GM08714 (cell line): ENCODE measurements at regions not wholly inside any gene's neighbourhood (a gene's known extent, or its start where the extent isn't known, plus 50 kb on each side); places are given as distances from the start of the nearest gene placed in this dataset.

ENCODE experiments used
- H3K4me3 ChIP-seq: fragments of 200-500 bp; sonication (Bioruptor generic); 2 replicates; pipeline ENCODE4 v1.5.1; 2014; ENCODE audit warnings: mild to moderate bottlenecking, low read length, inconsistent platforms
- ZNF274 ChIP-seq: IDR thresholded peaks from 2 replicates; pipeline ENCODE4 v1.6.1; 2012; ENCODE audit warnings: mild to moderate bottlenecking, low read depth, low read length

DNA sequence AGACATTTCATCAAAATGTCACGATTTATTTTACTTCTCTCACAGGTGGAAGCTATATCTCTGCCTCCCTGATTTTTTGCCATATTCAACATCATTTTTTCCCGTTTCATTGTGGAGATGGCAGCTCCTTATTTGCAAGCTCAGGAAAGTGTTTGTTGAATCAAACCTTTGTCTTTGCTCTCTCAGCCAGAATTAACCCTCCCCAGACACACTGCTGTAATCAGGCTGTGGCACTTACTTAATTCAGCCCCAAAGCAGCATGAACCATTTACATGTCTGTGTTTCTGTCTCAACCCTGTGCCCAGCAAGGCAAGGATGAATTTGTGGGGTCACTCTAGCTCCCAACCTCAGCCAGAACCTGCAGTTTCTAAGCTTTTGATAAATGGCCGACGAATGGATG is 397.2 kb downstream of the TCERG1L start:
- TF ChIP-seq ZNF274: no peak
- no peak overlapping the region for H3K4me3 ChIP-seq

DNA sequence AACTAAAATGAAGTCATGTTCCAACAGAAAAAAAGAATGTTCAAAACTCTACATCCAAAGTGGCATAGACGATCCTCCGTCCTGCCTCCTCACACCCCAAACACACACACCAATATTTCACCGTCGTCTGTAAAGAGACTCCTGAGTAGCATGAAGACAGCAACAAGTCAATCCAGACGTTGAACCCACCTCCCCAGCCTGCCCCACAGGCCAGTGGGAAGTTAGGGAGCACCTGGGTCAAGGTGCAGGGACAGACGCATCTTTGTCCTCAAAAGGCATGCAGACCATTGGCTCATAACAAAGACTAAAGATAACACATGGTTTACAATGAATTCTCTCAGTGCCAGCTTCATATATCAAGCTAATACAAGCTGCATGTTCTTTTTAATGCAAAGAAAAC is 396.5 kb downstream of the TCERG1L start:
- no peak overlapping the region for H3K4me3 ChIP-seq
- no peak for TF ChIP-seq ZNF274

DNA sequence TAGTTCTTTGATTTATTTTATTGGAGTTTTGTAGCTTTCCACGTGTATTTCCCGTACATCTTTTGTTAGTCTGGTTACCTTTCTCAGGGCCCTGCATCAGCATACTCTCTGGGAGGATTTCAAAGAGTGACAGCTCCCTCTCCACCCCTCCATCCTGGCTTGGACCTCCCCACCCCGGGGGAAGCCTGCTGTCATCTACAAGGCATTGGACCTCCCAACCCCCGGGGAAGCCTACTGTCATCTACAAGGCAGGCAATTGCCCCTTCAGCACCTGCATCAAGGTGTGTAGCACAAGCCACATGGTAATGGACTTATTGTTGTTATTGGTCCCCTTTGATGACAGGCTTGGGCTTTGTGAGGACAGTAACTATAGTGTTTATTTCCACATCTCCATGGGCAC is 390.1 kb downstream of the TCERG1L start:
- no peak overlapping the region for H3K4me3 ChIP-seq
- no peak for TF ChIP-seq ZNF274

DNA sequence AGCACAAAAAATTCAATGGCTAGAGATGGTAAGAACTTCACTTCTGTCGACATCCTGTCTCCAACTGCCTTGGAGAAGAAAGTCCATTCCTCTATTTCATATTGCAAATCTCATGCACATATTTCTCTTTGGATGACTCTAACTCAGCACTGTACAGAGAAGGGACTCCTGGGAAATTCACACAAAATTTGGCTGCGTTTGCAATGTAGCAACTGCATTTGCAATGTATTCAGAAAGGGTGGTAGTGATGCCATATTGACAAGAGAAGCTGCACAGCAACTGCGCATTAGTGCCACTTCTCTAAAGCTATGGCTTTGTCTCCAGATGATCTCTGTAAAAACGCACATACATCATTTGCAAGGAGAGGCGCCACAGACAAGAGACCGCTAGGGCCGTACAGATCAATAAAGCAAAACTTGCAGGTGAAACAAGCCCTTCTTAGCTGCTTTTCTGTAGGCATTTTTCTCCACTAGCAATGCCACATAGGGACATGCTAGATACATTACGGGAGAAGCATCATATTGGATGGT is 389.5 kb downstream of the TCERG1L start:
- TF ChIP-seq ZNF274: no peak
- H3K4me3 ChIP-seq: no peak overlapping the region

DNA sequence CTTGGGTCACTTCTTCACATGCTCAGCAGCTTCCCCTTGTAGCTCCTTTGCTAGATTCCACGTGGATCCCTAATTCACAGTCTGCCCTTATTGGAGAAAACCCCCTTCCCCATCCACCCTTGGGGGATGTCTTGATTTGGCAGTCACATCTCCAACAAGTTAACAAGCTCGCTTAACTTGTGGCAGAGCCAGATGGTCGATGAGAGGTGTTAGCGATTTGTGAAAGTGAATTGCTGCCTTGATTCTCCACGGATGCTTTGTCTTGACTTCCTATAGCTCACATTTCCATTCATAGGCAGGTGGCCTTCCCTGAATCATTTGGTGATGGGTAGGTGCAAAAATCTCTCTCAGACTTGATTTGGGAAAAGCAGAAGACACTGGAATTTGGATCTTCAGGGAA is 387.9 kb downstream of the TCERG1L start:
- no peak overlapping the region for H3K4me3 ChIP-seq
- no peak for TF ChIP-seq ZNF274

DNA sequence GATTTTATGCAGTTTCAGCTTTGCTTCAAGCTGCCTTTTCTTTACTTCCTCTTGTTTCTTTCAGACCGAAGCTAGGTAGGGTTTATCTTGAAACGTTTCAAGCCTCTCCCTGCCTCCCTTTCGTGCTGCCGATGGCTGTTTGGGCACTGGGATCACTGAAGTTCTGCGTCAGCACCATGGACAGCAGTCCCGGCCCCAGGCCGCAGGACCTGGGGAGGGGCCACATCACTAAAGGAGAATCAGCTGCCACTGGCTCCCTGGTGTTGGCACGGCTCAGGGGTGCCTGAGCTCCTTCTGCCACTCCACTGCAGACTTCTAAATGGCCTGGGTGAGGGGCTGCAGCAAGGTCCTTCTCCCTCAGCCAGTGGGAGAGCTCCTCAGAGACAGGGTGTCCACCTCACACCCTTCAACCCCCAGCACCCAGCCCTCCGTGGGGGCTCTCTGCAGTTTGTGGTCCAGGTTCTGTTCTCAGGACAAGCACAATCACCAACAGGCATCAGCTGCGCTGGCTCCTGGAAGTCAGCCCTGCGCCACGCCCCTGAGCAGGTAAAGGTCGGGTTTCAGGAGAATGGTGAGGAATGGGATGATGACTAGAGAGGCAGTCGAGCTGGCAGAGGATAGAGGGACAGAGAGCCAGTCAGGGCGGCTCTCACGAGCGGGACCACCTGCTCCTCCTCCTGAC is 387.2 kb downstream of the TCERG1L start:
- no peak for TF ChIP-seq ZNF274
- no peak overlapping the region for H3K4me3 ChIP-seq

DNA sequence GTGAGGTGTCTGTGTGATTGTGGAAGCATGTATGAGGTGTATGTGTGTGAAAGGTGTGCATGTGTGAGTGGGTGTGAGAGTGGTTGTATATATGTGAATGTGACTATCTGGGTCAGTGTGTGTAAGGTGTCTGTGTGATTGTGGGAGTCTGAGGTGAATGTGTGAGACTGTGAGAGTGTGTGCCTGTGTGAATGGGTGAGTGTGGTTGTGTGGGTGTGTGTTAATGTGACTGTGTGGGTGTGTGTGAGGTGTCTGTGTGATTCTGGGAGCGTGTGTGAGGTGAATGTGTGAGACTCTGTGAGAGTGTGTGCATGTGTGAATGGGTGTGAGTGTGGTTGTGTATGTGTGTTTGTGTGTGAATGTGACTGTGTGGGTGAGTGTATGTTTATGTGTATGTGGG is 385.1 kb downstream of the TCERG1L start:
- H3K4me3 ChIP-seq: no peak overlapping the region
- no peak for TF ChIP-seq ZNF274

DNA sequence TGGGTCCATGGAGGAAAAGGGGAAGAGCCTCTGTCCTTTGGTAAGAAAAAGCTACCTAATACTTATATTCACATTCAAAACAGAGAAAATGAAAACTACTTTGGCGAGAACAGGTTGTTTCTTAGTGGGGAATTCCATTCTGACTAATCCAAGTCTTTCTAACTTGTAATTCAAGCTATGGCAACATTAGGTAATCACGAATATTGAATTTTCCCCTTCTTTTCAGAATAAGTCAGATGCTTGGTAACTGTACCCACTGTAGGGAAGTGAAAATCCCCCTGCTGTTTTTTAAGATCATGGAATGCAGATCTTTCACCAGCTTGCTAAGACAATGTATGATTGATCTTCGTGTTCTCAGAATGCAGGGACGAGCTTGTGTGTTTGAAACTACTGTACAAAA is 384.4 kb downstream of the TCERG1L start:
- H3K4me3 ChIP-seq: no peak overlapping the region
- no peak for TF ChIP-seq ZNF274

DNA sequence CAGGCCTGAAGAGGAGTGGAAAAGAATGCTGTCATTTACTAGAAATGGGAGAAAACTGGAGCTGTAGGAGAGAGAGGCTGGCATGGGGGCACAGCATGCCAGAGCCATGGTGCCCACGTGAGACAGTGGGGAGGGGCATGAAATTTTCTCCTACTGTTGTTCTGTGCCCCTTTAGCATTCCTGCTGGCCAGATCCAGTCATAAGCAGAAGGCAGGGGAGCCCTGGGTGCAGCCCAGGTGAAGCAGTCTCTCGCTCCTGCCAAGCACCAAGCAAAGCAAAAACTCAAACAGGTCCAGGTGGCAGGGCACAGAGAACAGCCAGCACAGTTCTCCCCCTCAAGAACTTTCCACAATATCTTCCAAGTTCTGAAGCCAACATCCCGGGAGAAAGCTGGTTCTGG is 383.2 kb downstream of the TCERG1L start:
- TF ChIP-seq ZNF274: no peak
- H3K4me3 ChIP-seq: no peak overlapping the region

DNA sequence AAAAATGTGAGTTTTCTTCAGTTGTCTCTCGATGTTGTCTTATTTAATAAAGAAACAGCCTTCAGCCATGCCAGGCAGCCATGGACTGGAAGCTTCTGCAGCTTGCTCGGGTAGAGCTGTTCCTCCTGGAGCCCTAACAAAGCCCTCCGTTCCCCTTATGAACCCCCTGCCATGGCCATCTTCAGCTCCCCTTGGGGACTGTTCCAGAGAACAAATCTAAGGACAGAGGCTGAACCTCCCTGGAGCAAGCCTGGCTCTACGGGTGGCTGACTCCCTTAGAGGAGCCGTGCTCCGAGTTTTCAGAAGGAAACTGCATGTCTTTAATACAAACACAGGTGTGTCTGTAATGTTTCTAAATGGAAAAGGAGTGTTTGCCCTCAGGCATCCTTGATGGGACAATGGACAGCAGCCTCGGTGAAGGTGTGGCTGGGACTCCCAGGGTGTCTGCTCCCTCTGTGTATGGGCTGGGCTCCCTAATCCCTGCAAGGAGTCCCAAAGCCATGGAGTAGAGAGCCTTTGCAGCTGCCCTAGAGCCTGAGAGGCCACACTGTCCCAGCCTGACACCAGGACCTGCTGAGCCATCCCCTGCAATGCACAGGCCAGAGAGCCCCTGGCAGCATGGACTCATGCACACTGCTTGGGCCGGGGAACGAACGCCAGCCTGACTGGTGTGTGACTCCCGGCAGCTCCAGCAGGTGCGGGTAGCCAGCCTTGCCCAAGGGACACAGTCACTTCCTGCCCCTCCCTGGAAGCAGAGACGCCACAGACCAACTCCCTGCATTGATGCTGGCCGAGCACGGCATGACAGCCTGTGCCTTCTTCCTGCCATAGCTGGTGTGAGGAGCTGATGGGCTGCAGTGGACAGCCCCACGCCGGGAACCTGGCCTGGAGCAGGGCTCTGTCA is 381.8 kb downstream of the TCERG1L start:
- no peak for TF ChIP-seq ZNF274

DNA sequence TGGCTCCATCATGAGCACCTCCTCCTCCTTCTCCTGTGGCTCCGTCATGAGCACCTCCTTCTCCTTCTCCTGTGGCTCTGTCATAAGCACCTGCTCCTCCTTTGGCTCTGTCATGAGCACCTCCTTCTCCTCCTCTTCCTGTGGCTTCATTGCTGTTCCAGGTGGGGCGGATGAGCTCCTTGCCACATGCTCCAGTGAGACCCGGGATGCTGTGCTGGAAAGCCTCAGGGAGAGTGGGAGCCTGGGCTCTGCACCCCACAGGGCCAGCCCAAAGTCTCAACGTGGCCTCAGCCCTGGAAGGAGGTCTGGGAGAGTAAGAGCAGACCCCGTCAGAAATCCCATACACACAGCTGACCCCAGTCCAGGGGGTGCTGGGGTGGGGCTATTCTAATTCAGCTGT is 380.7 kb downstream of the TCERG1L start:
- TF ChIP-seq ZNF274: no peak

More for the DNA sequence above, 381.8 kb downstream of the TCERG1L start:
- no peak overlapping the region for H3K4me3 ChIP-seq

DNA sequence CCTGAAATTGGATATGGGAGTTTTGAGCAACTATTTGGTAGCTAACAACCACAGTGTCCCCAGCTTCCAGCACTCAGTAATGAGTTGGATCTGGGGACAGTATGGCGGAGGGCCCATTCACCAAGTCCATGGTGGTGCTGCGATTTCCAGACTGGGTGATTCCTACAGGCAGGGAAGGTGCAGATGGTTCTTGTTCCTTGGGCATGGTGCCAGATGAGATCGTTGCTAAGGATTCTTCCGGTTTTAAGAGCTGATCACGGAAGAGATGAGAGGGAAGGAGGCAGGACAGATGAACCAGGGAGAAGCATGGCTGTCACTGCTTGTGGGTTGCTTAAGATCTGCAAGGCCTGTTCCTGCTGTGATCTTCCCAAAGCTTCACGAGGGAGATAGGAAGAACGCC is 380.3 kb downstream of the TCERG1L start:
- H3K4me3 ChIP-seq: no peak overlapping the region
- TF ChIP-seq ZNF274: no peak

More for the DNA sequence above, 380.7 kb downstream of the TCERG1L start:
- no peak overlapping the region for H3K4me3 ChIP-seq

DNA sequence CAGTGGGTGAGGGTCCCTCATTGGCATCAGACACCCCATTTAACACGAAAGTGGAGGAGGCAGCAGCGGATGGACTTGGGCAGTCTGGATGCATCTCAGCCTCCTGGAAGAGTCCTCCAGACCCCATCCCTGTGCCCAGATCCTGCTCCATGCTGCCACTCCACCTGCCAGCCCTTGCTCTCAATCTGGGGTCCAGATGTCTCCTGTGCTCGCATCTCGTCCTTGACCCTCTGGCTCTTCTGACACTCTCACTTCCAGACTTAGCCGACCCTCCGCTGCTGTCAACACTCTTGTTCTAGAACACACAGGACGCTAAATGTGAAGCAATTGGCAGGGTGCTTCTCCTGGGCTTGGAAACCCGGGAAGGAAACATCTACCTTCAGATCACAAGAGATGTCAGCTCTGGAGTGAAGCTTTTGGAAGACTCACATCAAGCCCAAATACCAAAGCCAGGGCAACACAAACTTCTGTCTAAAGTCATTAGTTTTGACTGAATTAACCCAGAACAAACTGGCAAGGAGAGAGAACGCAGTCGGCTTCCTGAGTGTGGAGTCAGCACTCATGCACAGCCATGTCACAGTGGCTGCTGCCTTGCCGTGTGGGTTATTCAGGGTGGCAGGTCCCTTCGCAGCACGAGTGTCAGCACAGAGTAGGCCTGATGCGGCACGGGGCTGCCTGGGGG is 379.1 kb downstream of the TCERG1L start:
- TF ChIP-seq ZNF274: no peak
- H3K4me3 ChIP-seq: no peak overlapping the region

DNA sequence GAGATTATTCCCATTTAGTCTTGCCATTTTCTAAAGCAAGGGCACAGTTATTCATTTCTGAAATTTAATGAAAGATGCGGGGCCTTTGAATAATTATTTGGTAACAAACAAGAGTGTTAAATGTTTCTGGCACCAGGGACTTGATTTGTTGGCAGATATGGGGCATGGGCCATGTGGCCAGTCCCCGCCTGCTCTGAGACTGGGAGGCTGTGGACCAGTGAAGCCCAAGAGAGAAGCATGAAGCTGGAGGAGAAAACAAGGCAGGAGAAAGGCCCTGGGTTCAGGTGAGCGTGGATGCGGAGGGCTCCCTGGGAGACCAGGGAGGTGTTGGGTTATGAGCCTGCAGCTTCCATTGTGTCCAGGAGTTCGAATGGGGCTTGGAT is 378.5 kb downstream of the TCERG1L start:
- H3K4me3 ChIP-seq: no peak overlapping the region
- TF ChIP-seq ZNF274: no peak
